Activated T-cell treated with anti-CD3 and anti-CD28 coated beads, Interleukin-2, amount 50 U/mL, for 4 hours (primary cell): ENCODE measurements at regions not wholly inside any gene's neighbourhood (a gene's known extent, or its start where the extent isn't known, plus 50 kb on each side); places are given as distances from the start of the nearest gene placed in this dataset.

Source experiments
- ATAC-seq, 2 donors: fragments of 200-7000 bp; cut with Tn5 transposase; one replicate each; pipeline ENCODE4 v1.10.0; 2021
- DNase-seq: peaks from one replicate; pipeline ENCODE4 v3.0.0-alpha.2; 2020
- H3K27me3 Mint-ChIP-seq: one replicate; pipeline ENCODE4 v1.8.0; 2021; ENCODE audit warnings: low read depth, mixed read lengths
- H3K36me3 Mint-ChIP-seq: one replicate; pipeline ENCODE4 v1.8.0; 2022; ENCODE audit warnings: mixed read lengths; ENCODE audit not compliant: insufficient read depth
- H3K4me1 Mint-ChIP-seq: one replicate; pipeline ENCODE4 v1.8.0; 2021; ENCODE audit warnings: low read depth, mixed read lengths
- H3K4me3 Mint-ChIP-seq: one replicate; pipeline ENCODE4 v1.8.0; 2021; ENCODE audit warnings: mild to moderate bottlenecking, moderate library complexity, mixed read lengths
- H3K9me3 Mint-ChIP-seq: one replicate; pipeline ENCODE4 v1.8.0; 2021; ENCODE audit warnings: mixed read lengths

DNA sequence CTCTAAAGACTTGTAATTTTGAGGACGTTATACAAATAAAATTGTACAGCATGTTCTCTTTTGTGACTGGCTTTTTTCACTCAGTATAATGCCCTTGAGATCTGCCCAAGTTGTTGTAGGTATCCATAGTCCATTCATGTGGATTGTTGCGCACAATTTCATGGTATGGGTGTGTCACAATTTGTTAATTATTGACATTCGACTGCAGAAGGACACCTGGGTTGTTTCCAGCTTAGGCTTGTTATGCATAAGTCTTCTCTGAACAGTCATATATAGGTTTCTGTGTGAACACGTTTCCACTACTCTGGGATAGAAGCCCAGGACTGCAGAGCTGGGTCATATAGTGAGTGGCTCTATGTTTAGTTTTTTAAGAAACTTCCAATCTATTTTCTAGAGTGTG, 800.8 kb upstream of the SALL3 start:
- peaks cover 8% of the 10 kb centered on the region for H3K27me3 Mint-ChIP-seq

DNA sequence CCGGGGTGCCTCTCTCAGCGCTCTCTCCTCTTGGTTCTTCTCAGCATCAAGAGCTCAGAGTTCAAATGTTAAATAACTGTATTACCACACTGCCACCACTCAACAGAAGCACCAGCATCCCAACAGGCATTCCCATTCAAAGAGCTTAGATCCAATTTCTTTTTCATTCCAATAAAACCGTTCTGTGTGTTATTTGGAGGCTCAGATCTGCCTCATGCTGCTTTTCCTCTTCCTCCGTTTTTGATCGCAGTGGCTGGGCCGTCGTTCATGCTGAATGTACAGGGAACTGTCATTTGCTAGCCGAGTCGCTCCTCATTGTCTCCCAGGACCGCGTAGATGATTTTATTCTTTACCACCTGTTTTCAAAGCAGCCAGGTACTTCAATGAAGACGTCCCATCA, 798.9 kb upstream of the SALL3 start:
- H3K27me3 Mint-ChIP-seq = peaks cover 3% of the 10 kb centered on the region

More for the DNA sequence above, 800.8 kb upstream of the SALL3 start:
- Mint-ChIP-seq H3K4me1 (no peaks in the 10 kb centered on the region), H3K36me3 (no peaks in the 10 kb centered on the region), H3K9me3 (peaks cover 20% of the 10 kb centered on the region), H3K4me3 (no peak overlapping the region)
- ATAC-seq (no peak), DNase-seq (no peak)

GRCh38 chr18:78183815-78184214, 795.8 kb upstream of the SALL3 start:
- peaks cover 18% of the 10 kb centered on the region for H3K9me3 Mint-ChIP-seq
- no peaks in the 10 kb centered on the region for H3K36me3 Mint-ChIP-seq
- no peak for ATAC-seq
- no peaks in the 10 kb centered on the region for H3K4me1 Mint-ChIP-seq
- no peak overlapping the region for H3K4me3 Mint-ChIP-seq
- no peaks in the 10 kb centered on the region for H3K27me3 Mint-ChIP-seq
- no peak for DNase-seq

More for the DNA sequence above, 798.9 kb upstream of the SALL3 start:
- no peak for DNase-seq
- Mint-ChIP-seq H3K36me3 (no peaks in the 10 kb centered on the region), H3K4me1 (no peaks in the 10 kb centered on the region), H3K9me3 (peaks cover 21% of the 10 kb centered on the region), H3K4me3 (no peak overlapping the region)
- no peak for ATAC-seq

- H3K27me3 Mint-ChIP-seq = no peaks in the 10 kb centered on the region
- no peaks in the 10 kb centered on the region for H3K4me1 Mint-ChIP-seq
- DNase-seq (no peak), ATAC-seq (no peak)
- no peak overlapping the region for H3K4me3 Mint-ChIP-seq
- H3K36me3 Mint-ChIP-seq = no peaks in the 10 kb centered on the region
- peaks cover 3% of the 10 kb centered on the region for H3K9me3 Mint-ChIP-seq
Measured at GRCh38 chr18:78191276-78191675, 788.3 kb upstream of the SALL3 start.

DNA sequence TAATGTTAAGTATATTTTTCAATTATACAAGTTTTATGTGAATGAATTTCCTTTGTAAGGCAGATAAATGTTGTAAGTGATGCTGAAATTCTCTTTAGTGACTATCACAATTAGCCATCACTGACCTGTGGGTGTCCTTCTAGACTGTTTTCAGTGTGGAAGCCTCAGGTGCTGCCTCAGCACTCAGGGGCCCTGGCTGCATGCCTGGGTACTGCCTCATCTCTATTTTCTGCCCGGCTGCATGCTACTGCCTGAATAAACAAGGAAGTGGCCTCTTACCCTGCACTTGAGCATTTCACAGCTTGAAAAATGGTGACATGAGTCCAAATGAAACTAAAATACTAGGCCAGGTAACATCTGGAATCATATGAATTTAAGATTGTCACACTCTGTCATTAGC, 787.6 kb upstream of the SALL3 start:
- no peaks in the 10 kb centered on the region for H3K27me3 Mint-ChIP-seq
- DNase-seq (no peak), ATAC-seq (no peak)
- H3K4me3 Mint-ChIP-seq = no peak overlapping the region
- H3K36me3 Mint-ChIP-seq = no peaks in the 10 kb centered on the region
- peaks cover 3% of the 10 kb centered on the region for H3K9me3 Mint-ChIP-seq
- no peaks in the 10 kb centered on the region for H3K4me1 Mint-ChIP-seq

GRCh38 chr18:78196280-78196679, 783.3 kb upstream of the SALL3 start:
- no peaks in the 10 kb centered on the region for H3K27me3 Mint-ChIP-seq
- H3K9me3 Mint-ChIP-seq = peaks cover 3% of the 10 kb centered on the region
- no peaks in the 10 kb centered on the region for H3K36me3 Mint-ChIP-seq
- ATAC-seq = no peak
- no peak for DNase-seq
- H3K4me3 Mint-ChIP-seq = no peak overlapping the region
- no peaks in the 10 kb centered on the region for H3K4me1 Mint-ChIP-seq

DNA sequence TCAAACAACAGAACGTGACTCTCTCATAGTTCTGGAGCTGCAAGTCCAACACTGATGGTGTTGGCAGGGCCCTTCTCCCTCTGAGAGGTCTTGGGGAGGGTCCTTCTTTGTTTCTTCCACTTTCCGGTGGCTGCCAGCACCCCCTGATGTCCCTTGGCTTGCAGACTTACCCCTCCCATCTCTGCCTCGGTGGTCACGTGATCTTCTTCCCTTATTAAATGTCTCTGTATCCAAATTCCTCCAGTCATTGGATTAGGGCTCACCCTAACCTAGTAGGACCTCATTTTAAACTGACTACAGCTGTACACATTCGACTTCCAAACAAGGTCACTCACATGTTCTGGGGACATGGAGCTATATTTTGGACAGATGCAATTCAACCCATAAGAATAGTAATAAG, 780.6 kb upstream of the SALL3 start:
- Mint-ChIP-seq H3K36me3 (no peaks in the 10 kb centered on the region), H3K27me3 (no peaks in the 10 kb centered on the region), H3K4me3 (no peak overlapping the region), H3K4me1 (no peaks in the 10 kb centered on the region), H3K9me3 (peaks cover 7% of the 10 kb centered on the region)
- DNase-seq (no peak), ATAC-seq (no peak)

DNA sequence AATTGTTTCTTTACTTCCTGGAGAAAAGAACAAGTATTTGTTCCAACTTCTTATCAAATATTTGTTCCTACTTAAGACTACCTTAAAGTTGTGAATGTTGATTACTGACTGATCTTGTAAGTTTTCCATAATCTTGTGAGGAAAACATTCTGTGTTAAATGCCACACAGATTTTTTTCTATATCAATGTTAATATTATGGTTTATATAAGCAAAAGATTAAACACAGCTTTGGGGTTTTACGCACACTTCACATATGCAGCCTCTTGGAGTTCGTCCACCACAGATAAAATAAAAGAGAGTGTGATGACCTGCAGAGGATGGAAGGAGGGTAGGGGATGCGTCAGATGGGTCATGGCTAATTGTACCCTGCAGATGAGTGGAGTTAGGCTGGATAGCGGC, 780.0 kb upstream of the SALL3 start:
- H3K36me3 Mint-ChIP-seq = no peaks in the 10 kb centered on the region
- DNase-seq = no peak
- no peaks in the 10 kb centered on the region for H3K27me3 Mint-ChIP-seq
- no peak overlapping the region for H3K4me3 Mint-ChIP-seq
- no peak for ATAC-seq
- H3K4me1 Mint-ChIP-seq = no peaks in the 10 kb centered on the region
- H3K9me3 Mint-ChIP-seq = peaks cover 7% of the 10 kb centered on the region

DNA sequence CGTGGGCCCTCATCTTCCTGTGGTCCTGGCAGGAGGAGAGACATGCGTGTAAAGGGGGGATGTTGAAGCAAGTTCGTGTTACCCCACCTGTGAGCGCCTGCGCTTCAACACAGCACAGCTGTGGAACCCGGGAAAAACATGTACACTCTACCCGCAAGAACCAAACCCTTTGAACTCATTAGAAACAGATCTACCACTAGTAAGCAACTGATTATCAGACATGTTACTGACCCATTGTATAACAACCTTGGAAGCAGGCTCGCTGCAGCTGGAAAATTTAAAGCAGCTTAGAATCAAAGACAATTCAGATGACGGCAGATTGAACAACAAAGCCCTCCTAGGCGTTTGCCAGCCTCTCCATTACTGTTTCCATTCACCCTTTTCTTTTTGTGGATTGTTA, 771.7 kb upstream of the SALL3 start:
- no peak for ATAC-seq
- H3K27me3 Mint-ChIP-seq = no peaks in the 10 kb centered on the region
- no peaks in the 10 kb centered on the region for H3K36me3 Mint-ChIP-seq

DNA sequence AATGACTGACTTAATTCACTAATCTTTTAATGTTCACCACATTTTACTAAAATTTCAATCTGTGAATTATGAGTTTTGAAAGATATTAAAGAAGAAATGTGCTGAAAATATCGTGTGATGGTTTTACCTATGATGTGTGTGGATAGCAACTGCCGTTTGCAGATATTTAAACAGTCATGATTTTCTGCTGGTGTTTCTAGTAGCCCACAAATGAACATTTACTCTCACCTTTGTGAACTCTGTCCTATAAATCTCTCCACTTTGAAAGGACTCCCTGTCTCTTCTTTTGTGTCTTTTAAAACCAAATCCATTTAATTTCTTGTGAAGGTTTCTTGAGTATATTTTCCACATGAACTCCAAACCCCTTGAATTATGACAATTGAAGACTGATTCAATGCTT, 771.2 kb upstream of the SALL3 start:
- no peaks in the 10 kb centered on the region for H3K4me1 Mint-ChIP-seq
- DNase-seq = no peak
- H3K9me3 Mint-ChIP-seq = no peaks in the 10 kb centered on the region
- no peaks in the 10 kb centered on the region for H3K36me3 Mint-ChIP-seq
- H3K4me3 Mint-ChIP-seq = no peak overlapping the region
- no peaks in the 10 kb centered on the region for H3K27me3 Mint-ChIP-seq
- ATAC-seq = no peak

More for the DNA sequence above, 771.7 kb upstream of the SALL3 start:
- Mint-ChIP-seq H3K4me3 (no peak overlapping the region), H3K9me3 (no peaks in the 10 kb centered on the region), H3K4me1 (no peaks in the 10 kb centered on the region)
- no peak for DNase-seq

GRCh38 chr18:78213361-78213994, 766.1 kb upstream of the SALL3 start:
- H3K36me3 Mint-ChIP-seq = no peaks in the 10 kb centered on the region

DNA sequence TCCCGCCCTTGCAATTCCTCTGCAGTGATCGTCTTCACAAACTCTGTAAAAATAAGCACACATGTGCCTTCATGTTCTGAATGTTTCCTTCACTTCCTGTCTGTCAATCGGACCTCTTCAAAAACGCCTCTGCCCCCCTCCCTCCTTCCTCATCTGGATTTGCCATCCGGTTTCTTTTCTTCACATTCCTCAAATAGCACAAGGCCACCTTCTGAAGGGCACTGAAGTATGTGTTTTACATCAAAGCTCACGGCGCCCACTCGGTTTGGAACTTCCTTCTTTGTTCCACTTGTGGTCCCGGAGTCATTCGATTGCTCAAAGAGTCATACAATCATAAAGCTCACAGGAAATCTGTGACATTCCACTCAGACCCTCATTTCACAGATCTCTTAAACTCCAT, 758.1 kb upstream of the SALL3 start:
- Mint-ChIP-seq H3K9me3 (peaks cover 5% of the 10 kb centered on the region), H3K4me3 (no peak overlapping the region), H3K36me3 (no peaks in the 10 kb centered on the region), H3K4me1 (no peaks in the 10 kb centered on the region), H3K27me3 (peaks cover 3% of the 10 kb centered on the region)
- DNase-seq (no peak), ATAC-seq (no peak)

More at GRCh38 chr18:78213361-78213994, 766.1 kb upstream of the SALL3 start:
- ATAC-seq (no peak), DNase-seq (no peak)
- Mint-ChIP-seq H3K4me3 (no peak overlapping the region), H3K4me1 (no peaks in the 10 kb centered on the region), H3K9me3 (no peaks in the 10 kb centered on the region), H3K27me3 (no peaks in the 10 kb centered on the region)

GRCh38 chr18:78228974-78229373, 750.6 kb upstream of the SALL3 start:
- ATAC-seq = no peak
- H3K4me3 Mint-ChIP-seq = no peak overlapping the region
- no peaks in the 10 kb centered on the region for H3K4me1 Mint-ChIP-seq
- peaks cover 3% of the 10 kb centered on the region for H3K27me3 Mint-ChIP-seq
- H3K9me3 Mint-ChIP-seq = peaks cover 8% of the 10 kb centered on the region
- no peaks in the 10 kb centered on the region for H3K36me3 Mint-ChIP-seq
- no peak for DNase-seq

DNA sequence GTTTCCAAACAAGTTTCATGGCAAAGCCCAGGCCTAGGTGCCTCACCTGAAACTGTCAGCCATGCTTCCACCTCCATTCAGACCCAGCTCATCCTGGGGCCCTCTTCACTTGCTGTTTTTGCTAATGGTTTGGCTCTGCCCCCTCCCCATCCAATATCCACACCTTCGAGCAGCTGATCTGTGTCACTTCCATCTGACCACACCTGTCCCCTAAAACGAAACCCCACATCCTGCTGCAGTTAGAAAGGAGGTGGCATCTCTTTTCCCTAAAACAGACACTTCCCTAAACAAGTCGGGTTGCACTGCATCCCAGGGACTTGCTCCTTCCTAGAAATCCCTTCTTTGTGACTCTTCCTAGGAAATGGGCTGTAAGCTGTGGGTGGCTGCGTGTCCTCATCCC, 748.7 kb upstream of the SALL3 start:
- ATAC-seq (no peak), DNase-seq (no peak)
- Mint-ChIP-seq H3K27me3 (peaks cover 3% of the 10 kb centered on the region), H3K4me1 (no peaks in the 10 kb centered on the region), H3K36me3 (no peaks in the 10 kb centered on the region), H3K9me3 (peaks cover 8% of the 10 kb centered on the region), H3K4me3 (no peak overlapping the region)

DNA sequence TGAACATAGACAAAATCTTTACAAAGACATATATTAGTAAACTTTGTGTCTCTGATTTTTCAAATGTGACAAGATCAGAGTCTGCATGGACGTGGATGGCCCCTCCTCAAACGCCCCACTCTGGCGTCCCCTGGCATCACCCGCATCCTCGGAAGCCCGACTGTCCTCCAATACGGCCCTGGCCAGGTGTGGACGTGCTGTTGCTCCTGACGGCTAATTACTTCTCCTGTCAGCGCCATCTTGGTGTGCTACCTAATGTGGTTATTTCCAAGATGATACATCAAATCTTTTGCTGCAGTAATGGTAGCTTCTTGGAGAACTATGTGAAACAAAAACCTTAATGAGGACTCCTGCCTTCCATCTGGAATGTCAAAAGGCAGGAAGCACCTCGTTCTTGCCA, 747.4 kb upstream of the SALL3 start:
- H3K4me3 Mint-ChIP-seq = no peak overlapping the region
- H3K9me3 Mint-ChIP-seq = peaks cover 3% of the 10 kb centered on the region
- H3K36me3 Mint-ChIP-seq = no peaks in the 10 kb centered on the region
- DNase-seq (no peak), ATAC-seq (no peak)
- no peaks in the 10 kb centered on the region for H3K27me3 Mint-ChIP-seq
- H3K4me1 Mint-ChIP-seq = no peaks in the 10 kb centered on the region

- H3K36me3 Mint-ChIP-seq = no peaks in the 10 kb centered on the region
- no peaks in the 10 kb centered on the region for H3K27me3 Mint-ChIP-seq
- H3K9me3 Mint-ChIP-seq = peaks cover 4% of the 10 kb centered on the region
- H3K4me3 Mint-ChIP-seq = no peak overlapping the region
- DNase-seq (no peak), ATAC-seq (no peak)
- no peaks in the 10 kb centered on the region for H3K4me1 Mint-ChIP-seq
Measured at GRCh38 chr18:78237864-78238263, 741.8 kb upstream of the SALL3 start.
